OCI-LY7 (cell line): ENCODE measurements at regions not wholly inside any gene's neighbourhood (a gene's known extent, or its start where the extent isn't known, plus 50 kb on each side); places are given as distances from the start of the nearest gene placed in this dataset.

Experiments
- CTCF ChIP-seq: fragments of 200-600 bp; sonication (generic); conservative IDR thresholded peaks from 2 replicates; pipeline ENCODE4 v1.5.1; 2014; ENCODE audit warnings: mild to moderate bottlenecking, antibody characterized with exemption, low read length, moderate library complexity, mixed read lengths
- EZH2phosphoT487 ChIP-seq: fragments of 200-600 bp; sonication (generic); IDR thresholded peaks from 2 replicates; pipeline ENCODE4 v1.6.1; 2018; ENCODE audit warnings: low read depth, borderline replicate concordance, mild to moderate bottlenecking, mixed run types, antibody characterized with exemption, low read length, moderate library complexity, mixed read lengths

GRCh38 chrX:69388526-69388925 is 115.6 kb upstream of the NALF2 start:
- TF ChIP-seq CTCF: no peak
- TF ChIP-seq EZH2phosphoT487: no peak
